ENCODE measurements at regions not wholly inside any gene's neighbourhood (a gene's known extent, or its start where the extent isn't known, plus 50 kb on each side); places are given as distances from the start of the nearest gene placed in this dataset.

DNA sequence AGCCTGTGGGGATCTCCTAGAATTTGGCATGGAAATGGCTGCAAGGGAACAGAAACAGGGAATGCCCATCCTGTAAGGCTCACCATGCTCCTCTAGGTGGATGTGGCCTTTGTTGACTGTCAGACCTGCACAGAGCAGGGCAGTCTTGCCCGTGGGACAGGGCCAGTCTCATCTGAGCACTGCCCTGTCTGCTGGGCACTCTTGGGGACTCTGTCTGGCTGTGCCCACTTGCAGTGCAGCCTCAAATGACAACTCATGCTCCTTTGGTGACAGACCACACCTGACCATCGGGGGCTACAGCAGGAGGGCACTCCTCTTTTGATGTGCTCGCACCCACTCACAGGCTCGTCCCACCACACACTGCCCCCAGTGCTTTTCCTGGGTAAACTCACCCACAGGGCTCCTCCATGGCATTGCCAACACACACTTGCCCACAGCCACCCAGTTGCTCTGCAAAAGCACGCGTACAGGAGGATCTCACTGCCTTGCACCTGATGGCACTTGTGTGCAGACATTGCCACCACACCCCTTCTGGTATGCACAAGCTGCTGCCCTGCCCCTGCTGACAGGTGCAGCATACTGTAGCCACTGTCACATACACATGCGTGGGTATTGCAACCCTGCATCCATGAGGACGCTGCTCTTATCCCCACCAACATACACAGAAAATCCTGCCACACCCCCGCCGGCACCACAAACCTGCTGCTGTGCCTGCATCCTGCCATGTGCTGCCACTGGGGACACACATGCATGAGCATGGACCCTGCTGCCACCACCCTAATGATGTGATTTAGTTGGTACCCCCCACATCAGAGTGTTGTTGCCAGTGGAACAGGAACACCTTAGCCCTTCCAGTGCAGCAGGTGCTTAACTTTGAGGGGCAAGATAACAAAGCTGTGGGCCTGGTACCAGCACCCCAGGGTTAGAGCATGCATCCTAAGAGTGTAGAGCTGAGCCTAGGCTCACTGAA lies 100.1 kb upstream of the ARHGEF9 start:
- DNase-seq (ENCODE audit: low spot score): no peak
- FAIRE-seq: no peak

DNA sequence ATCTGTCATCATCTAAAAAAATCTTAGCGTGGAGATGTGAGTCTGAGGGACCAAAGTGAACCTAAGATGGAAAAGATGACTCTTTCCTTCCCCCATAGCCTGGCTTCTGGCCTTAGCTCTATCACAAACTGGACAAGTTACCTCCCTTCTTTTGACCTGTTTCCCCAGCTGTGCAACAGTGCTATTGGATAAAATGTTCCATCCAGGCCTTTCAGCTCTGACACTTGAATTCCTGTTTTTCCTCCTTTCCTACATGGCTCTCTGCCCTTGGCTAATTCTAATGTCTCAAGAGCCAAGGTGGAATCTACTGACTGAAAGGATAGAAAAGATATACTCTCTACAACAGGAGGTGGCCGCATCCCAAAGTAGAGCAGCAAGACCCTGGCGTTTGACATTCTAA lies 84.5 kb upstream of the ARHGEF9 start:
- DNase-seq (ENCODE audit: low spot score): no peak
- no peak for FAIRE-seq

DNA sequence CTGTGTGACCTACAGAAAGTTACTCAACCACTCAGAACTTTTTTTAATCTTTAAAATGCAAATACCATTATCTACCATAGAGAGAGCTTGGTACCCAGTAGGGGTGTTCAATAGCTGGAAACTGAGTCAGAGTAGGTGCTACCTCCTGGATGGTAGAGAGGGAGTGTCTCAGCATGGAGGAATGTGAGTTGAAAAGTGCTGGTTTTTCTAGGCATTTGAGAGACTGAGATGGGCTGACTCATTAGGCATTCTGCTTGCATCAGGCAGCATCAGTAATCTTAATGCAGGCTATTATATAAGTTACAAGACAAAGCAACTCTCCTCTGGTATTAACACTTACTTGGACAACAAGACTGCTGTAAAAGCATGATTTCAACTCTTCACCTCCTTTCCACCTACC lies 70.9 kb upstream of the ARHGEF9 start:
- no peak for FAIRE-seq
- DNase-seq (ENCODE audit: low spot score): no peak

DNA sequence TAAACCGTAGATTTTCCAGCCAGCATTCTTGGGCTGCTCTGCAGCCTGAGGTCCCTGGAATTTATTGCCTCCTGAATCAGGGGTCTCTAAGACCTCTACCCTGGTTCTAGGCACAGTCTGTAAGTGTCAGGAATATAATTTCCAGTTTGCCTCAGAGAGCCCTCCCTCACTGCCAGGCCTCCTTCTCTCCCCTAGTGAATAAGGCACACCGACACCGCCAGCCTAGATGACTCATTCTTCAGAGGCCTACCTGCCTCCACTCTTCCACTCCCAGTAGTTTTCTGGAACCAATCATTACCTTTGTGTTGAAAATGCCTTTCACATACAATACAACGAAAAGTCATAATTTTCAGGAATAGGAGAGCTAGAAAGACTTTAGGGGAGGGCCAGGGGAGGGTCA lies 50.3 kb upstream of the ARHGEF9 start:
- FAIRE-seq (no peak), DNase-seq (ENCODE audit: low spot score) (no peak)
